ENCODE measurements at regions not wholly inside any gene's neighbourhood (a gene's known extent, or its start where the extent isn't known, plus 50 kb on each side); places are given as distances from the start of the nearest gene placed in this dataset.

DNA sequence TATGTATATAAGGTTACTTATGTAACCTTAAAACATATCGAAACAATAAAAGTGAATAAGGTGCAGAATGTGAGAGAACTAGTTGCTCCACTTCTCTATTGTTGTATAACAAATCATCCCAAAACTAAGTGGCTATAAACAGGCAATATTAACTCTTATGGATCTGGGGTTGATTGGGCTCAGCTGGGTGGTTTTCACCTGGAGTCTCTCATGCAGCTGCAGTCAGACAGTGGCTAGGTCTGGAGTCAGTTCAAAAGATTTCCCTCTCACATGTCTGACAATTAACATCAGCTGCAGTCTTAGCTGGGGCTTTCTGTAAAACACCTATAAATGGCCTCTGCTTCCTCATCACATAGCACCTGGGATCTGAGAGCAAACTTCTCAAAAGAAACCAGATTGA lies 288.4 kb upstream of the SASH1 start:
- peaks cover 22% of the 10 kb centered on the region for H3K9me3 Mint-ChIP-seq

GRCh38 chr6:148055419-148055818 lies 287.2 kb upstream of the SASH1 start:
- no peak for DNase-seq
- 92 to 100% methylated on average over 1 to 3 of the region's 3 CpGs for WGBS, 2 experiments (ENCODE audit: insufficient coverage in 1 of 2, insufficient read length in 1 of 2)
- Mint-ChIP-seq H3K4me3 (no peak overlapping the region), H3K4me1 (no peaks in the 10 kb centered on the region), H3K27me3 (ENCODE audit: insufficient read depth) (no peaks in the 10 kb centered on the region), H3K9me3 (peaks cover 34% of the 10 kb centered on the region), H3K27ac (no peak overlapping the region), H3K36me3 (ENCODE audit: low read depth) (peaks cover 1% of the 10 kb centered on the region)
- H3K9me3 ChIP-seq (ENCODE audit: control insufficient read depth, low read length) = peaks cover 22% of the 10 kb centered on the region
- no peaks in the 10 kb centered on the region for H3K36me3 ChIP-seq (ENCODE audit: control insufficient read depth, insufficient read depth, low read length)
- H3K27ac ChIP-seq (ENCODE audit: low read depth, low read length) = no peak overlapping the region
- no peaks in the 10 kb centered on the region for H3K4me1 ChIP-seq (ENCODE audit: control insufficient read depth, insufficient read depth, low read length)
- TF ChIP-seq CTCF (conservative IDR thresholded peaks at IDR 0.05) = no peak
- no peaks in the 10 kb centered on the region for H3K27me3 ChIP-seq (ENCODE audit: control insufficient read depth, insufficient read depth, low read length, poor library complexity, severe bottlenecking)
- H3K4me3 ChIP-seq (ENCODE audit: low read length) = no peak overlapping the region
- H3K9ac ChIP-seq (ENCODE audit: extremely low read depth, low read length, poor library complexity, severe bottlenecking) = no peak overlapping the region

More for the DNA sequence above, 288.4 kb upstream of the SASH1 start:
- no peaks in the 10 kb centered on the region for H3K4me1 Mint-ChIP-seq
- no peak for DNase-seq
- no peak for TF ChIP-seq CTCF (conservative IDR thresholded peaks at IDR 0.05)
- no peak overlapping the region for H3K27ac Mint-ChIP-seq
- no peak overlapping the region for H3K27ac ChIP-seq (ENCODE audit: low read depth, low read length)
- no peaks in the 10 kb centered on the region for H3K36me3 Mint-ChIP-seq (ENCODE audit: low read depth)
- no peak overlapping the region for H3K4me3 Mint-ChIP-seq
- no peaks in the 10 kb centered on the region for H3K4me1 ChIP-seq (ENCODE audit: control insufficient read depth, insufficient read depth, low read length)
- no peaks in the 10 kb centered on the region for H3K27me3 Mint-ChIP-seq (ENCODE audit: insufficient read depth)
- H3K36me3 ChIP-seq (ENCODE audit: control insufficient read depth, insufficient read depth, low read length) = no peaks in the 10 kb centered on the region
- no peaks in the 10 kb centered on the region for H3K27me3 ChIP-seq (ENCODE audit: control insufficient read depth, insufficient read depth, low read length, poor library complexity, severe bottlenecking)
- no peak overlapping the region for H3K9ac ChIP-seq (ENCODE audit: extremely low read depth, low read length, poor library complexity, severe bottlenecking)
- no peak overlapping the region for H3K4me3 ChIP-seq (ENCODE audit: low read length)
- H3K9me3 ChIP-seq (ENCODE audit: control insufficient read depth, low read length) = peaks cover 10% of the 10 kb centered on the region
- 100% methylated on average over 1 of the region's 1 CpG; no CpG with 5 or more reads in 1 of the 2 experiments for WGBS, 2 experiments (ENCODE audit: insufficient coverage in 1 of 2, insufficient read length in 1 of 2)

- no peak overlapping the region for H3K4me3 Mint-ChIP-seq
- no peaks in the 10 kb centered on the region for H3K27me3 ChIP-seq (ENCODE audit: control insufficient read depth, insufficient read depth, low read length, poor library complexity, severe bottlenecking)
- H3K27ac Mint-ChIP-seq = no peak overlapping the region
- H3K27ac ChIP-seq (ENCODE audit: low read depth, low read length) = no peak overlapping the region
- peaks cover 17% of the 10 kb centered on the region for H3K9me3 ChIP-seq (ENCODE audit: control insufficient read depth, low read length)
- peaks cover 3% of the 10 kb centered on the region for H3K36me3 Mint-ChIP-seq (ENCODE audit: low read depth)
- H3K36me3 ChIP-seq (ENCODE audit: control insufficient read depth, insufficient read depth, low read length) = no peaks in the 10 kb centered on the region
- H3K9me3 Mint-ChIP-seq = peaks cover 41% of the 10 kb centered on the region
- no peak overlapping the region for H3K9ac ChIP-seq (ENCODE audit: extremely low read depth, low read length, poor library complexity, severe bottlenecking)
- no peaks in the 10 kb centered on the region for H3K4me1 ChIP-seq (ENCODE audit: control insufficient read depth, insufficient read depth, low read length)
- TF ChIP-seq CTCF (conservative IDR thresholded peaks at IDR 0.05) = no peak
- no peak for DNase-seq
- H3K4me3 ChIP-seq (ENCODE audit: low read length) = no peak overlapping the region
- peaks cover 2% of the 10 kb centered on the region for H3K27me3 Mint-ChIP-seq (ENCODE audit: insufficient read depth)
- no peaks in the 10 kb centered on the region for H3K4me1 Mint-ChIP-seq
- WGBS, 2 experiments (ENCODE audit: insufficient coverage in 1 of 2, insufficient read length in 1 of 2) = 78 to 85% methylated on average over 1 of the region's 1 CpG
These were observed 282.8 kb upstream of the SASH1 start for GRCh38 chr6:148059869-148060268.

Measured in endodermal cell (in vitro differentiated cells).